ENCODE measurements at regions not wholly inside any gene's neighbourhood (a gene's known extent, or its start where the extent isn't known, plus 50 kb on each side); places are given as distances from the start of the nearest gene placed in this dataset.
"Not testable (repeated sequence)": the region's sequence is repeated elsewhere in the genome, so short reads cannot be mapped to it uniquely, and the experiment has no call there.

DNA sequence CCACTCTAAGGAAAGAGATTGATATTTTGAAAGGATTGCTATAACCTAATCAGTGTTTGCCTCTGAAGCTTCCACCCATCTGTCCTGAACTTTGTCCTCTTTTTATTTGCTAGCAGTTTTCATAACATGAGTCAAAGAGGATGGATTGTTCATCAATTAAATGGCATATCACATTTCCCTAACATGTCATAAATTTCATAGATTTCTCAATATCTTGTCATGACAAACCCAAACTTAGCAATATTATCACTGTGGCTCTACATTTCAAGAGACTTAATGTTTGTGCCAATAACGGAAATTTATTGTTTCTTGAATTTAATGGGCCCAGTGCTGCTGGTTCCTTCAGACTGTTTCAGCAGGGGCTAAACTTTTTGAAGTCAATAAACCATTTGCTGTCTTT, 330.3 kb downstream of the CAAP1 start:
- no peak for DNase-seq

DNA sequence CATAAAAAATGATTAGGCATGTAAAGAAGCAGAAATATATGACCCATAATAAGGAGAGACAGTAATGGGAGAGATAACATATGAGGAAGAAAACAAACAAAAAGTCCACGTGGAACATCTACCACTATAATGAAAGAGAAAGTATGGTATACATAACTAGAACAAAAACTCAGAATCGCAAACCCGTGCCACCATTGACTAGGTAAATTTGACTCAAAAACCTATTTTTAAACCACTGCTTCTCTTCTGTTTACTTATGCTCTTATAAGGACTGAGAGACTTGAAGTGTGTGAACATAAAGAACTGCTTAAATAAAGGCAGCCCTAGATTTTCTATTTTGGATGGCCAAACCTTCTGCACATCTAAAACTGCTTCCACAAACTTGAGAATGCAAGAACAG, 330.7 kb downstream of the CAAP1 start:
- no peak for DNase-seq

DNA sequence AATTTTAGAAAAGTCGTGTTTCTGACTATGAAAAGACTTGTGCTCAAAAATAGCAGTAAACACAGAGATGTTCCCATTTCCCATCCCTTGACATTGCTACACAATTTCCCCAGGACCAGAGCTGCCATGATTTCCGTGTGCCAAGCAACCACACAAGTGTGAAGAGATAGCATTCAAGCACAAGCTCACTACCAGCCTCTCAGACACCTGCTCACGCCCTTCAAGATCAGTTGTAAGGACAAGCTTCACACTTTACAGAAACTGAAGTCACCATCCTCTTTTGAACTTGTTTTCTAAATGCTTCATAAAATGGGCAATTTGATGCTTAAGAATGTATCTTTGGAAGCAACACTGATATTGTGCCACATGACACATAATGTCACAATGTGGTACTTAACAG, 333.1 kb downstream of the CAAP1 start:
- no peak for DNase-seq

DNA sequence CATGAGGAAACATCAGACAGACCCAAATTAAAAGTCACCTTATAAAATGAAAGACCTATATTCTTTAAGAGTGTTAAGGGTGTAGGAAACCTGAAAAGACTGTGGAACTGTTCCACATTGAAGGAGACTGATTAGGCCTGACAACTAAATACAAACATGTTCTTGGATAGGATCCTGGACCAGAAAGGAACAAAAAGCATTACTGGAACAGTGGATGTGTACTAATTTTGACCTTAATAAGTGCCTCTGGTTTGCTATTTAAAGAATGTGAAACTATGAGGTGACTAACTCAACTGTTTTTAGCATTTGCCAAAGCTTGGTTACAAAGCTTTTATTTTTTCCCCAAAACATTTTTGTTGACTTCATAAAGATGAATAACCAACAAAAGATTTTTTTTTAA, 340.6 kb downstream of the CAAP1 start:
- no peak for DNase-seq

DNA sequence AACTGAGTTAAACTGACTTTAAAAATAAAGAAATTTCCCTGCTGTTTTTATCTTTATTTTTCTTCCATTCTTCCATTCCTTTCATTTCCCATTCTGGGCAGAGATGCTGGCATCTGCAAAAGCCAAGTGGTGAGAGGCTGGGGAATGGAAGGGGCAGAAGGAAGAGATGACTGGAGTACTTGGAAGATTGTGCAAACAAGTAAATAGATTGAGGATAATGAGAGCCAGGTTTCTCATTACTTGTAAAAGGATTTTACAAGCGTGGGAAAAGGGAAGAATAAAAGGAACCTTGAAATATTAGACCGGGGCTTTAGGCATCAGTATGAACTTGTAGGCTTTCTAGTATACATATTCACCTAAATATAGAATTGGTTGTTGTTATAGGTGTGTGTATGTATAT, 341.2 kb downstream of the CAAP1 start:
- DNase-seq, result no peak

DNA sequence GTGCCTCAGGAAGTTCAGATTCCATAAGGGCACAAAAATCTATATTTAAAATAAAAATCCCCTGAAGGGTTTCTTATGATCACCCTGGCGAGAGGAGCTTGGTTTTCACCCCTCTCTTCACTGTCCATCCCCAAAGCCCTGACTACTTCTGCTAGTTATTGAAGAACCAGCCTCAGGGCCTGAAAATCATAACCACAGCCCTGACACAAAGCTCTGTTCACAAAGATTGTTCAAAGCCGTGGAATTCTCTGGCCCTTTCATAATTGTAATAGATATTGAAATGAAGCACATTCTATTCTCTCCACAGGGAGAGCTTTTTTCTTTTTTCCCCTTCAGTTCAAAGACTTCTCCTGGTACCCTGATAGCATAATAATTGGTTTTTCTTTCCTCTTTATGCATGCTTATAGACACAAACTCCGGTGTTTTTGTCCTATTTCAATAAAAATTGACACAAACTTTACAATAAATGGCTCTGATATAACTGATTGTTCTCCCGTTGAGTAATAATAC, 343.8 kb downstream of the CAAP1 start:
- DNase-seq, result no peak

DNA sequence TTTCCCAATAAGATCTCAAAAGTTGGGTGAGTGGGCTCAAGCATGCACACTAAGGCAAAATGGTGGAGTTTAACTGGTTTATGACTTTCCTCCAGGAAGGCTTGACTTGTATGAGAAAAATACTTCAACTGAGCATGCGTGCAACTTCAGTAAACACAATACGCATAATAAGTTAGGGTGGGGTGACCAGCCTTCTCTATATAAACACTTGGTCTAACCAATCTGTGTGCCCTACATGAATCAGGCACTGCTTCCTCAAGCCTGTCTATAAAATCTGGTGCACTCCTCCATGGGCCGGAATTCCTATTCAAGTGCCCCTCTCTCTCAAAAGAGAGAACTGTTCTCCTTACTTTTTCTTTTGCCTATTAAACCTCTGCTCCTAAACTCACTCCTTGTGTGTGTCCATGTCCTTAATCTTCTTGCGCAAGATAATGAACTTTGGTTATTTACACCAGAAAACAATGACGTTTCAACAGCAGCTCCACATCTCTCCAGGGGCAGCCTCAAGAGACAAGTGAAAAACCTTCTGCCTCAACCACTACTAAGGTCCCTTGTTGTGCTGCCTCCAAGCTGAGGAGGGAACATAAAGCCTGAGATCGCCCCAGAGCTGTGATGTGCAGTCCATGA, 352.6 kb downstream of the CAAP1 start:
- no peak for DNase-seq

DNA sequence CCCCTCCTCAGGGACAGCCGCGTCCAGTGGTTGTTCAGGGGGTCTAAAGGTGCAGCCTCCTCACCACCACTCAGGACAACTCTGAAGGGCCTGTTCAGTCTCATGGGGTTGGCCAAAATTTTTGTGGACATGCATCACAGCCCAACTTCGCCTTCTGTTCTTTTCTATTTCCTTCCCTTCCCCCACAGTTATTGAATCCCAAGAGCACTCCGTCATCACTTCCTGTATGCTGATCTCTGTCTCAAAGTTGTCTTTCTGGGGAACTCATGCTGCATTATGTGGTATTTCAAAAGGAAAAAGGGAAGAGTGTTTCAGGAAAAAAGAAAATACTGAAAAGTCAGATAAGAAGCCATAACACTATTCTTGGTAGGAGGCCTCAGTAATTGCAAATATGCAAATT, 355.4 kb downstream of the CAAP1 start:
- no peak for DNase-seq

DNA sequence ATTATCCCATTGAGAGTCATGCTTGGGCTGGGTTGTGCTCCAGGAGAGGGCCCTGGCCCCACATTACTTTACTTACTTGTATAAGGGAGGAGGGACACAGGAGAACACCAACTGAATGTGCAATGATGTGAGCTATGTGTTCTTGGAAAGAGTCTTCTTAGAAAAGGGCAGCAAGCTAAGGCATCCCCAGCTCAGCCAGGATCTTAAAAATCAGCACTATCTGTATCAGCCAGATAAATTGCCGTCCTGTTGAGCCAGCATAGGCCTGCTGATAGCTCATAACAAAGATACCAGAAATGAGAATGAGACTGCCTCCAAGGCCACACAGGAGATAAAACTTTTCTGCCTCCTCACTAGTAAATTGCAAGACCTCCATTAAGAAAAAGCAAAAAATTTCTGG, 357.5 kb downstream of the CAAP1 start:
- no peak for DNase-seq

DNA sequence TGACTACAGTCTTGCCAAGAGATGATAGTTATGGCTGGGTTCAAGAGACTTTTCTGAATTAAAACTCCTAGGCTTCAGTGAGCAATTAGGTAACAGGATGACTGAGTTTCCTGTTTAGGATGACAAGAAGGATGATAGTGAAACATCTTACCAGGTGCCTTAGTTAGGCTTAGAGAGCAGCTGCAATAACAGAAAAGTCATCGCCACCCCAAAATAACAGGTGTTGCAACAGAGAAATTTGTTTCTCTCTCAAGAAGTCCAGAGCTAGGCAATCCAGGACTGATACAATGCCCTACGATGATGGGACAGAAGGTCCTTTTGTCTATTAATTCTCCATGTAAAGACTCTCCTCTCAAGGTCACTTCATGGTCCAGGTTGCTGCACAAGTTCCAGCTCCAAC, 361.8 kb downstream of the CAAP1 start:
- DNase-seq, result no peak

DNA sequence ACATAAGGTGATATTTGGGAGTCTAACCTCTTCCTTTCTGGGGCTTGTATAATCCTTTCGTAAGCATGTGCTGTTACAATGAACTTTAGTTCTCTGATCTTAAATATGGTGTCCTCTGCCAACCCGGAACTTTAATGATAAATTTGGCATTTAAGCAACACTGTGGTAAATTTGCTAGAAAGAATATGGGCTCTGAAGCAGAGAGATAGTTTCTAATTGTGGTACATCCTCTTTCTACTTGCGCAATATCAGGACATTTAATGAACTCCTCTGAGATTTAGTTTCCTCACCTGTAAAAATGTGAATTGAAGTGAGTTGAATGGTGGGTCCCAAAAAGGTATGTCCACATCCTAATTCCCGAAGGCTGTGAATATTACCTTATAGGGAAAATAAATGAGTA, 364.7 kb downstream of the CAAP1 start:
- DNase-seq, result no peak

DNA sequence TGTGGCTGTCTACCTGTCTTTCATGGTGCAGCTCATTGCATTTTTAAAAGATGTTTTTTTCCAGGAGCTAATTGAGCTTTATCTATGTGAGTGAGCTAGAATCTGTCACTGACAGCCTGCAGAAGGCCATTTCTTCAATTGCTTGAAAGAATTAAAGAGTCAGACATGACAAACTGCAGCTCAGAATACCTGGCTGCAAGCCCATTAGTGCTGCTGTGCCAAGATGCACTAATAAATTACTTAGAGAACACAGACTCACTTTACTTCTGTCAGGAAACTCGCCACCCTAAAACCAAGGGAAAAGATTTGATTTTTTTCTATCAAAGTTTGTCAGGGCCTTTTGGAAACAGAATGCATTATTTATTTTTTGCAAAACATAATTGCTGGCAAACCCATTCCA, 368.3 kb downstream of the CAAP1 start:
- DNase-seq, result no peak

DNA sequence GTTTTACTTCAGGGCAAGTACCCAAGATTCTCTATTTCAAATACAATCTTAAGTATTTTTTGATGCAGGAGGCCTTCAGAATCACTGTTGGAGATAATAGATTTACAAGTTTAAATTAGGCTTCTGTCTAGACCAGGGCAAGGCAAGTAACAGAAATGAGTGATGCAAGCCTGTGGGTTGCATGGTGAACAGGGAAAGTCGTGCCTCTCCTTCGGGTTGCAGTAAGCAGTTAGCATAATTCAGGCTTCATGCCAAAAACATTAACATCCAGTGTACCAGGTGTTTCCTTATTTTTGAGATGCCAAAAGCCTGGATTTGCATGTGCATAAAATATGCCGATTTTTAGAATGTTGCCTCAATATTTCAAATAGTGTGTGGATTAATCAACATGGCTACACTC, 369.0 kb downstream of the CAAP1 start:
- DNase-seq, result no peak

DNA sequence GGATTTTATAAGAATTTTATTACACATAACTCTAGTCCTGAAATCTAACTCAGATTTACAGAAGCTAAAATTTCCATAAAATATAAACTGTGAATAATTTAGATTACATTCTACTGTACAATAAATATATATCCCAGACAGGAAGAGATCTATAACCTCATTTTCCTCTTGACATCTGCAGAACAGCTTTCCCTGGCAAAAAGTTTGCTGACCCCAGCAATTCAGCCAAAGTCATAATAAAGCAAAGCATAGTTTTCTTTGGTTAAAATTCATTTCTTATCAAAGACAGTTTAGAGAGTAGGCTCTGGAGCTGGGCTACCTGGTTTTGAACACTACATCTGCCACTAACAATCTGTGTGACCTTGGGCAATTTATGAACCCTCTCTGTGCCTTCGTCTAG, 372.5 kb downstream of the CAAP1 start:
- DNase-seq, result no peak

DNA sequence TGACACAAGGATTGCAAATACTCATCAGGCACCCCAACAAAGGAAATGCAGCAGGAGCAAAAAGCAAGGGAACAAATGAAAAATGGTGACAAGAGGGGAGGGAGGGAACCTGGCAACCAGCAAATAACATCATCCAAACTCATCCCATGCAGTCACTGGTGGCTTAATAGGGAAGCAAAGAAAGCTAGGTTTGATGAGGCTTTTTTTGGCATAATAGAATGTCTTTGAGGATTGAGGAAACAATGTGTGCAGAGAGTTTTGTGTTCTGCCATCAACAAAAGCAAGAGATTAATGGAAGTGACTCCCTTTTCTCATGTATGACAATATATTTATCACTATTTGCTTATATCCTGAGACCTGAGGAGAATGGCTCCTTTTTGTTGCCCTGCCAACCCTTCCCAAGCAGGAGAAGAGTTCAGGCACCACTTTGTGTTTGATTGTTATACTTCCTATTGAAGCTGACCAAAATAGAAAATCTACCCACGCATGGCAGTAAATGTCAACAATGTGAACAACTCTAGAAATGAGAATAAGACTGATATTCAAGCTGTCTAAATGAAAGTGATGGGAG, 375.7 kb downstream of the CAAP1 start:
- no peak for DNase-seq

DNA sequence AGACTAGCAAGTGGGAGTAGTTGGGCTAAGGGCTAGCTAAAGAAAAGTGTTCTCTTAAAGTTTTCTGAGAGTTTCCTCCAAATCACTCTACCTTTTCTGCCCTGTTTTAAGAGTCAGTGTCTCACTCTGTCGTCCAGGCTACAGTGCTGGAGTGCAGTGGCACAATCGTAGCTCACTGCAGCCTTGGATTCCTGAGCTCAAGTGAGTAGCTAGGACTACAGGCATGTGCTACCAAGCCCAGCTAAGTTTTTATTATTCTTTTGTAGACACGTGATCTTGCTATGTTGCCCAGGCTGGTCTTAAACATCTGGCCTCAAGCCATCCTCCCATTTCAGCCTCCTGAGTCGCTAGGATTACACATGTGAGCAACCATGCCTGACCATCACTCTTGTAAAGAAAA, 378.9 kb downstream of the CAAP1 start:
- DNase-seq, result no peak

DNA sequence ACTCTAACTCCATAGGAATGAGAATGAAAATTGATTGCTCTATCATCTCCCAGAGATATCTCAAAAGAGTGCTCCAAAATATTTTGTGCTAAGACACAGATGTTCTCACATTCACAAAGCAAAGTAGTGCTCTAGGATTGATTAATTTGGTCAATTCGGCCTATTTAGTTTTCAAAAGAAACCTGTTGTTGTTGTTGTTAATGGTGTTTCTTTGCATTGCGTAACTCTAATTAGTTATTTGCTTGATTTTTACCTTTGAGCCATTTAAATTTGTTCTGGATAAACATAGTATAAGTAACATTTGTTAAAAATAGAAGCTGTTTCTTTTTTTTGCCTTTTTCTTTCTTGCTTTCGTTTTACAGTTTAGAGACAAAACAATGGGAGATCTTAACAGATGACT, 382.5 kb downstream of the CAAP1 start:
- no peak for DNase-seq

DNA sequence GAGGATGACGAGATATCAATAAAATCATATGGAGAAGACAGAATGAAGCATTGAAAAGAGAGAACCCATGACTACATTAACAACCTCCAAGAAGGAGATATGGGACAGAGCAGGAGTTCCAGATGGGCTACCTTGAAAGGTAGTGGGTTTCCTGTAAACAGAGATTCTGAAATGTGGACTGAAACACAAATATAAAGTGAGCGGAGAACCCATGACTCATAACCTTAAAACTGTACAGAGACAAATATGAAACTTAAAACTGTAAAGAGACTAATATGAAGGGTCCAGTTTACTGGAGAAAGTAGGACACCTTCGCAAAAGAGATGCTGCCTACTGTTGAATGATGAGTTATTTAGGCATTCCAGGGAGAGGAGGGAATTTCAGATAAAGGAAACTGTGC, 383.7 kb downstream of the CAAP1 start:
- no peak for DNase-seq

DNA sequence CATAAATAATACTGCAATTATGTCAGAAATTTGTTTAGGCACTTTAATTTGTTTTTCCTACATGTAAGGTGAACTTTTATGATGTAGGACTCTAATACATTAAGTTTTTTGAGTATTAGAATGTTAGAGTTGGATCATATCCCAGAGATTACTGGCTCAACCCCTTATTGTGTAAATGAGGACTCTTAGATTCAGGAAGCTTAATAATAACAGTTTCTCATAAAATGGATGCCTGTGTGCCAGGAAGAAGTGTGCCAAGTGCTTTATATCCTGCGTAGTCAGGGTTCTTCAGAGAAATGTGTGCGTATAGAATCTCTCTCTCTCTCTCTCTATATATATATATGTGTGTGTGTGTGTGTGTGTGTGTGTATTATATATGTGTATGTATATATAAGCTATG, 388.5 kb downstream of the CAAP1 start:
- DNase-seq, result no peak

DNA sequence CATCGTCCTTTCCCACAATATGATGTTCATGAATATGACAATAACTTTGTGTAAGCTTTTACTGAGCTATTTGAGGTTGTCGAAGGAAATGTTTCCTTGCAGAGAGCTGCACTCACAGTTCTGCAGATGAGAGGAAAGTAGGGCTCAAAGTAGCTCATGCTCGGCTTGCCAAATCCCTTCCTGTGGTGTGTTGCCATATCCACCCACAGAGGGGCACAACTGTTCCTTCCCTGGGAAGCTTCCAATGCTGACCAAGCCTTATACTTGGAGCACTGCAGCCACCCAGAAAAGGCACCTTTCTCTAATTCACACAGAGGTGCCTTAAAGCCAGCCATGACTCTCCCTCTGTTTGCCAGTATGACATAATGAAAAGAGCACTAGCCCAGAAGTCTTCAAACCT, 390.3 kb downstream of the CAAP1 start:
- DNase-seq, result no peak

DNA sequence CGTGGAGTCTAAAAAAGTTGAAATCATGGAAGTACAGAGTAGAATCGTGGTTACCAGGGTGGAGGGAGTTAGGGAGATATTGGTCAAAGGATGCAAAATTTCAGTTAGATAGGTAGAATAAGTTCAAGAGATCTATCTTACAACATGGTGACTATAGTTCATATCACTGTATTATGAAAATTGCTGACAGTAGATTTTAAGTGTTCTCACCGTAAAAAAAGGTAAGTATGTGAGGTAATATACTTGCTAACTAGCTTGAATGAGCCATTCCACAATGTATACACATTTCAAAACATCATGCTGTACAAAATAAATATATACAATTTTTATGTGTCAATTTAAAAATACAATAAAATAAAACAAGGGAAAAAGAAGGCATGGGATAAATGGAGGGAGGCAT, 392.1 kb downstream of the CAAP1 start:
- DNase-seq, result no peak

DNA sequence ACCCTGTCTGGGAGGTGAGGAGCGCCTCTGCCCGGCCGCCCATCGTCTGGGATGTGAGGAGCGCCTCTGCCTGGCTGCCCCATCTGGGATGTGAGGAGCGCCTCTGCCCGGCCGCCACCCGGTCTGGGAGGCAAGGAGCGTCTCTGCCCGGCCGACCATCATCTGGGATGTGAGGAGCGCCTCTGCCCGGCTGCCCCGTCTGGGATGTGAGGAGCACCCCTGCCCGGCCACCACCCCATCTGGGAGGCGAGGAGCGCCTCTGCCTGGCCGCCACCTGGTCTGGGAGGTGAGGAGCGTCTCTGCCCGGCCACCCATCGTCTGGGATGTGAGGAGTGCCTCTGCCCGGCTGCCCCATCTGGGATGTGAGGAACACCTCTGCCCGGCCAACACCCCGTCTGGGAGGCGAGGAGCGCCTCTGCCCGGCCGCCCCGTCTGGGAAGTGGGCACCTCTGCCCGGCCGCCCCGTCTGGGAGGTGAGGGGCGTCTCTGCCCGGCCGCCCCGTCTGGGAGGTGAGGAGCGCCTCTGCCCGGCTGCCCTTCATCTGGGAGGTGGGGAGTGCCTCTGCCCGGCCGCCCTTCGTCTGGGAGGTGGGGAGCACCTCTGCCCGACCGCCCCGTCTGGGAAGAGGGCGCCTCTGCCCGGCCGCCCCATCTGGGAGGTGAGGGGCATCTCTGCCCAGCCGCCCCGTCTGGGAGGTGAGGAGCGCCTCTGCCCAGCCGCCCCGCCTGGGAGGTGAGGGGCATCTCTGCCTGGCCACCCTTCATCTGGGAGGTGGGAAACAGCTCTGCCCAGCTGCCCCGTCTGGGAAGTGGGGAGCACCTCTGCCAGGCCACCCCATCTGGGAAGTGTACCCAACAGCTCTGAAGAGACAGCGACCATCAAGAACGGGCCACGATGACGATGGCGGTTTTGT, 399.7 kb downstream of the CAAP1 start:
- not testable (repeated sequence) for DNase-seq

DNA sequence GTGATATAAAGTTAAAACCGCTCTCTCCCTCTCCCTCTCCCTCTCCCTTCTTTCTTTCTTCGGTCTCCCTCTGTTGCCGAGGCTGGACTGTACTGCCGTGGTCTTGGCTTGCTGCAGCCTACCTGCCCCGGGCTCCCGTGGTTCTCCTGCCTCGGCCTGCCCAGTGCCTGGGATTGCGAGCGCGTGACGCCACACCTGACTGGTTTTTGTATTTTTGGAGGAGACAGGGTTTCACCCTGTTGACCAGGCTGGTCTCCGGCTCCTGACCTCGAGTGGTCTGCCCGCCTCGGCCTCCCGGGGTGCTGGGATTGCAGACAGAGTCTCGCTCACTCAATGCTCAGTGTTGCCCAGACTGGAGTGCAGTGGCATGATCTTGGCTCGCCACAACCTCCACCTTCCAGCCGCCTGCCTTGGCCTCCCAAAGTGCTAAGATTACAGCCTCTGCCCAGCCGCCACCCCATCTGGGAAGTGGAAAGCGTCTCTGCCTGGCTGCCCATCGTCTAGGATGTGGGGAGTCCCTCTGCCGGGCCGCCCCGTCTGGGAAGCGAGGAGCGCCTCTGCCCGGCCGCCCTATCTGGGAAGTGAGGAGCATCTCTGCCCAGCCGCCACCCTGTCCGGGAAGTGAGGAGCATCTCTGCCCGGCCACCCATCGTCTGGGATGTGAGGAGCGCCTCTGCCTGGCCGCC, 400.5 kb downstream of the CAAP1 start:
- DNase-seq, result not testable (repeated sequence)

DNA sequence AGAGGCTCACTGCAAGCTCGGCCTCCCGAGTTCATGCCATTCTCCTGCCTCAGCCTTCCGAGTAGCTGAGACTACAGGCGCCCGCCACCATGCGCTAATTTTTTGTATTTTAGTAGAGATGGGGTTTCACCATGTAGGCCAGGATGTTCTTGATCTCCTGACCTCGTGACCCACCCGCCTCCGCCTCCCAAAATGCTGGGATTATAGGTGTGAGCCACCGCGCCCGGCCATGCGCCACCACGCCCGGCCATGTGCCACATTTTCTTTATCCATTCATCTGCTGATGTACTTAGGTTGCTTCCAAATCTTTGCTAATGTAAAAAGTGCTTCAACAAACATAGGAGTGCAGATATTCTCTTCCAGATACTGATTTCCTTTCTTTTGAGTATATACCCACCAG, 408.6 kb downstream of the CAAP1 start:
- DNase-seq, result no peak
